Esophagus mucosa (tissue), 1 donor: ENCODE measurements at regions not wholly inside any gene's neighbourhood (a gene's known extent, or its start where the extent isn't known, plus 50 kb on each side); places are given as distances from the start of the nearest gene placed in this dataset.
A peak's percentile ranks its signal among the peaks of the same experiment; 100 is the strongest.

Experiments used
- ATAC-seq: fragments of 200-7000 bp; cut with Tn5 transposase; one replicate; pipeline ENCODE4 v1.9.1; 2020
- donor health status: DM: yes; HTN: yes; CAD: no.

- no peak for ATAC-seq
Measured at GRCh38 chr7:85074-85882, 107.1 kb upstream of the FAM20C start.

DNA sequence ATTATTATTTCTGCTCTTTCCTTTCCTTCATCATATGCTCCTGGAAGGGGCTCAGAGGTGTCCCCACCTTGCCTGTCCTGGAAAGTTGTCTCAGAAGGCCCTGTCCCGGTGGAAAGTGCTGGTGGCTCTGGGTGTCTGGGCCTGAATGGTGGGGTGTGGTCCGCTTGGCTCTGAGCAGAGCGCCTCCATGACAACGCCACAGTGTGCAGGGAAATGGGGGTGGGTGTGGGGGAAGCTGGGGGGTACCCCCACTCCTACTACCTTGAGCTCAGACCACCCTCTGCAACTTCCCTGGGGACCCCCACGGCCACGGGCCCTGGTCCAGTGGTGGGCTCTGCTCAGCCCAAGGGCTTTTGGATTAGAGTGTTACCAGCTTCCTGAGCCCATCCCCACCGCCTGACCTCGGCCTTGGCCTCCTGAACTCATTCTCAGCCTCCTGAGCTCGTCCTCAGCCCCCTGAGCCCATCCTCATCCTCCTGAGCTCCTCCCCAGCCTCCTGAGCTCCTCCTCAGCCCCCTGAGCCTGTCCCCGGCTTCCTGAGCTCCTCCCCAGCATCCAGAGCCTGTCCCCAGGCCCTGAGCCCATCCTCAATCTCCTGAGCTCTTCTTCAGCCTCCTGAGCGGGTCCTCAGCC, 106.4 kb upstream of the FAM20C start:
- no peak for ATAC-seq

- ATAC-seq, result no peak
Measured at GRCh38 chr7:86629-87028, 105.7 kb upstream of the FAM20C start.

GRCh38 chr7:87047-87446, 105.3 kb upstream of the FAM20C start:
- no peak for ATAC-seq

GRCh38 chr7:87671-88070, 104.7 kb upstream of the FAM20C start:
- ATAC-seq, result no peak

DNA sequence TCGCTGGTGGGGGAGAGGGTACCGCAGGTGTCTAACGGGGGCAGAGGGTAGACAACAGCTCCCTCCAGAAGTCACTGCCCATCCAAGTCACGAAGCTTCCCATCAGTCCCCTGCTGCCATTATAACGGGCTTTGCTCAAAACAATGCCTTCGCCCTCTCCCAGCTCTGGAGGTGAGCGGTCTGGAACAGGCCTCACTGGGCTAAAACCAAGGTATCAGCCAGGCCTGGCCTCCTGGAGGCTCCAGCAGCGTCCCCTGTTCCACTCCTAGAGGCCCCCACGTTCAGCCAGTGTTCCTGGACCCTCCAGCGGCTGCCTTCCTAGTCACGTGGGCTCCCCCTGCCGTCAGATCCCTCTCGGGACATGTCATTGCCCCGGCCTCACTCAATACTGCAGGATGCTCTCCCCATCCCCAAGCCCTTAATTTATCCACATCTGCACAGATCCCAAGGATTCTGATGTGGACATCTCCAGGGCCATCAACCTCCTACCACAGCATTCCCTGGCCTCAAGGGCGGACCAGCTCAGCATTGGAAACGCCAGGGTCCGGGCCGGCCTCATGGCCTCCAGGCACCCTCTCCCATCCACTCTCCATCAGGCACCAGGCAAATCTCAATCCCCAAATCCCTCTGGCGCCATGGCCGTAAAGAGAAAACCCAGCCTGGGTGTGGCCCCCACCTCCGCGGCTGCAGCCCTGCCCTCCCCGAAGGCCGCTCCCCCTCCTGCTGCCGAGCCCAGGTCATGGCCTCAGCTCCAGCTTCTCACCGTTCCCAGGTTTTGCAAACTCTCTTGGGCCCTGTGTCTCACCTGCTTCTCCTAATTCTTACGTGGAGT, 104.1 kb upstream of the FAM20C start:
- peak; percentile 62 for ATAC-seq

DNA sequence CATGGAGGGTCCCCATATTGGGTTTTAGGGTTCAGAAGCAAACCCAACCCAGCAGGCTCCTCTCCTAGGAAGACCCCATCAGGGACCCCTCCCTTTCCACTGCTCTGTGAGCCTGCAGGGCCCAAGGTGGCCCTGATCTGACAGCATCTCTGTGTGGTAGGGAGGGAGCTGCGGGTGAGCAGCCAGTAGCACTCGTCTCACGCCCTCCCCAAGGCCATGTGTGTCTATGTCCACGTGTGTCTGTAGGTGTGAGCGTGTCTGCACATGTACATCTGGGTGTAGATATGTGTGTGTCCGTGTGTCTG, 103.5 kb upstream of the FAM20C start:
- peak; percentile 28 for ATAC-seq

DNA sequence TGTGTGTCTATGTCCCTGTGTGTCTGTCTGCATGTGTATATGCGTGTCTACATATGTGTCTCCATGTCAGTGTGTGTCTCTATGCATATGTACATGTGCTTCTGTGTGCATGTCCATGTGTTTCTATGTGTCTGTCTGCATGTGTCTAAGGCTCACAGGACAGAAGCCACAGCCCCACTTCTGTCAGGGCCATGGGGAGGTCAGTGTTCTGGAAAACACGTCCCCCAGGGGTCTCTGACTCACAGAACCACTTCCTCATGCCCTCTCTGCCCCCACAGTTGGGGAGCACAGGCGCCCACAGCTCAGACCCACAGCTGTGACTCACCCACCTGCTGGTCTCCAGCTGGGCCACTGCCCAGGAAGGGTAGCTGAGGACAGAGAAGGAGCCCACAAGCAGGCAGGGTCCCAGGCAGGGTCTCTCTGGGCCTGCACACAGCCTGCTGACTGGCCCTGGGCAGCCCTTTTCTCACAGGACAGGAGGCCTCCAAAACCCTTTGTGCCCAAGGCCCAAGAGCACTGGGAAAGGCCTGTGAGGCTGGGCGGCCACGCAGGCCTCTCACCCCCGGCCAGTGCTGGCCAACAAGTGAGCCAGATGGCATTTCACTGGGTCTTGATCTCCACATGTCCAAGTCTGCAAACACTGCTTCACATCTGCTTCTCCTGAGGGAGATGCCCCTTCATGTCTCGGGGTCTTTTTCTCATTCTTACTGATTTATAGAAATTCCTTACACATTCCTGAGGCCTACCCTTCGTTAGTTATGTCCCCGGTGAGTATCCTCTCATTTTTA, 102.9 kb upstream of the FAM20C start:
- ATAC-seq, result peak; percentile 50

GRCh38 chr7:90111-91063, 102.0 kb upstream of the FAM20C start:
- ATAC-seq, result peak; percentile 82

GRCh38 chr7:91396-92175, 100.8 kb upstream of the FAM20C start:
- no peak for ATAC-seq

DNA sequence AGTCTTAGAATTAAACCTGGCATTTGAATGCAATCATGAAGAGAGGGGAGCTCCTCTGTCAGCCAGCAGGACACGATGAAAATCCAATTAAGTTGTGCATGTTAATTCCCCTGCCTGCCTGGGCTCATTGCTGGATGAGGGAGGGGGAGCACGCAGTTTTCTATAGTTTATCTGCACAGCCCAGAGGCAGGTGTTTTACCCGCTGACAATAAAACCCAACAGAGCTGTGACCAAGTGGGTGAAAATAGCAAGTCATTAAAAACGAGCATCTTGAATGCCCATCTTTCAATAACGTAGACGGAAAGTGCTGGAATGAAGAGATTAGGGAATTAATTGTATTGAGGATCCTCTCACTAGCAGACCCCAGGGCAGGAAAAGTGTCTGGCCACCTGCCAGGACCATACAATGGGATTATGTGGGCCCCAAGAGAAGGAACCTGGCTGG, 100.1 kb upstream of the FAM20C start:
- no peak for ATAC-seq

DNA sequence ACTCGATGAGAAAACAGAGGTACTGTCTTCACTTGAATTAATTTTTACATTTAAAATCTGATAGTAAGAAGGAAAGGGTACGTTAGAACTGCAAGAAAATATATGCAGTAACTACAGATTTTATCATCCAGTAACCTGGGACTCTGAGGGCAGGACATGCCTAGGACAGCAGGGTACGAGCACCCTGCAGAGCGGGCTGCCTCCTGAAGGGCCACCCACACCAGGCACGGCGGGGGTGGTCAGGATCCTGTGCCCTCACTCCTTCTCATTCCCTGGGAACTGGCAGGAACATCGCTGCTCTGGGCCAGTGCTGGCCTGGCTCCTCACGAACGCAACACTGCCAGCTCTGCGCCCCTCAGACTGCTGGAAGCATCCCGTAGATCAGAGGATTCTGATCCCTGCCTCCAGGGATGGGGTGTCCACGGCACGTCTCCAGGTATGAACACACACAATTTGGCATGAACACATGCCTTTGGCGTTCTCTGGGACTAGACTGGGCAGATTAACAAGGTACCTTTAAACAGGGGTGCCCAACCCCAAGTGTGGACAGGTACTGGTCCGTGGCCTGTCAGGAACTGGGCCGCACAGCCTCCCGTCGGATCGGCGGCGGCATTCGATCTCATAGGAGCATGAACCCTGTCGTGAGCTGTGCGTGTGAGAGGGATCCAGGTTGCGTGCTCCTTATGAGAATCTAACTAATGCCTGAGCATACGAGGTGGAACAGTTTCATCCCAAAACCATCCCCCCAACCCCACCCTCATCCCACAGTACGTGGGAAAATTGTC, 99.3 kb upstream of the FAM20C start:
- no peak for ATAC-seq

DNA sequence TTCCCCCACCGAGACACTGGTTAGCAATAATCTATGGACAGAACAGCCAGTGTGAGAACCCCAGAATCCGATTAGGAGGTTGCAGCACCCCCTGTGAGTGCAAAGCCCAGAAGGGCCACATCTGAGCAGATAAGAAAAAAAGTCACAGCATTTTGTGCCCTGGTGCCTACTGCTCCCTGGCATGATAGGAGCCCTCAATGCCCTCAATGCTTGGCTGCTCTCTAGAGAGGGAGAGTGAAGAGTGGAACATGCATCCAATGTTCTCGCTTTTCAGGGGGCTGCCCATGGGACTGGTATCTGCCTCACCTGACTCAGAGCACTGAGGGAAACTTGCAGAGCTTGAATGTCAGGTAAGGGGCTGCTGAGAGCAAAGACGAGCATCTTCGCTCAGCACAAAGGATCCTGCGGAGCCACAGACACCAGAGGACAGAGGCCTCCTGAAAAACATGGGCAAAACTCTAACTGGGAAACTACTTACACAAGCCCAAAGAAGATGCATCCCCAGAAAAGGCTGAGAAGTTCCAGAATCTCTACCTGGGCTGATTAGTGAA, 98.0 kb upstream of the FAM20C start:
- ATAC-seq, result no peak

GRCh38 chr7:95180-95862, 97.0 kb upstream of the FAM20C start:
- ATAC-seq, result no peak

GRCh38 chr7:95863-96260, 96.5 kb upstream of the FAM20C start:
- no peak for ATAC-seq

DNA sequence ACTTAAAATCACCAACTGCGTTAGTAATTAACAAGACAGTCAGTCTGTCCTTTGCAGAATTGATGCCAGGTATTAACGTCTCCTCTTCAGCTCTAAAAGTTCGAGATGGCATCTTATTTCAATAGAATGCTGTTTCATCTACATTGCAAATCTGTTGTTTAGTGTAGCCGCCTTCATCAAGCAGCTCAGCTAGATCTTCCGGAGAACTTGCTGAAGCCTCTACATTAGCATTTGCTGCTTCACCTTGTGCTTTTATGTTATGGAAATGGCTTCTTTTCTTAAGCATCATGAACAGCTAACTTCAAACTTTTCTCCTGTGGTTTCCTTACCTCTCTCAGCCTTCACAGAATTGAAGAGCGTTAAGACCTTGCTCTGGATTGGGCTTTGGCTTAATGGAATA, 95.5 kb upstream of the FAM20C start:
- no peak for ATAC-seq

- no peak for ATAC-seq
Measured at GRCh38 chr7:97310-97841, 95.0 kb upstream of the FAM20C start.

- no peak for ATAC-seq
Measured at GRCh38 chr7:101146-102046, 91.0 kb upstream of the FAM20C start.
